ENCODE measurements at regions not wholly inside any gene's neighbourhood (a gene's known extent, or its start where the extent isn't known, plus 50 kb on each side); places are given as distances from the start of the nearest gene placed in this dataset.

- no peak for TF ChIP-seq CTCF (conservative IDR thresholded peaks at IDR 0.05)
- Histone ChIP-seq H3K14ac (ENCODE audit: insufficient read depth, low read length) (no peak overlapping the region), H4K8ac (replicated peaks; ENCODE audit: insufficient read length, low read depth, low read length) (no peak overlapping the region), H3K79me1 (ENCODE audit: insufficient read depth, low read depth, low read length, poor library complexity, severe bottlenecking) (no peaks in the 10 kb centered on the region), H3K9me3 (ENCODE audit: control insufficient read depth, low read depth, low read length) (no peaks in the 10 kb centered on the region), H4K20me1 (ENCODE audit: control insufficient read depth, insufficient read depth, insufficient read length) (no peaks in the 10 kb centered on the region), H3K9ac (ENCODE audit: extremely low read depth, insufficient read length, low read length) (no peak overlapping the region), H4K5ac (ENCODE audit: insufficient read length, low read depth, low read length) (no peak overlapping the region), H2AFZ (ENCODE audit: low read length) (no peak overlapping the region), H2BK12ac (ENCODE audit: insufficient read length, low read depth, low read length) (no peak overlapping the region), H3K4me2 (ENCODE audit: insufficient read depth, insufficient read length, low read length) (no peak overlapping the region), H3K23me2 (ENCODE audit: insufficient read length, low read depth, low read length, poor library complexity, severe bottlenecking) (no peaks in the 10 kb centered on the region), H2BK120ac (ENCODE audit: low read depth, low read length, poor library complexity, severe bottlenecking) (no peak overlapping the region), H3K27me3 (ENCODE audit: insufficient read depth, low read length) (no peaks in the 10 kb centered on the region), H2AK5ac (ENCODE audit: insufficient read length, low read length) (no peak overlapping the region), H3T11ph (ENCODE audit: low read length) (no peak overlapping the region), H3K23ac (ENCODE audit: insufficient read length, low read depth, low read length) (no peak overlapping the region), H3K4me1 (ENCODE audit: insufficient read depth, low read length) (no peaks in the 10 kb centered on the region; the same call in 1 of the 2 replicates), H2BK5ac (ENCODE audit: insufficient read length, low read length) (no peak overlapping the region), H3K27ac (ENCODE audit: insufficient read length, low read depth, low read length) (no peak overlapping the region), H3K4ac (ENCODE audit: low read depth, low read length) (no peak overlapping the region), H2BK15ac (ENCODE audit: low read depth, low read length) (no peak overlapping the region), H3K56ac (ENCODE audit: insufficient read length, low read depth, low read length) (no peak overlapping the region), H3K79me2 (ENCODE audit: insufficient read depth, low read length) (no peaks in the 10 kb centered on the region), H2BK20ac (ENCODE audit: low read depth, low read length, poor library complexity, severe bottlenecking) (no peak overlapping the region), H3K18ac (ENCODE audit: insufficient read length, low read depth, low read length) (no peak overlapping the region), H4K91ac (ENCODE audit: insufficient read length, low read depth, low read length) (no peak overlapping the region)
- Mint-ChIP-seq H3K4me3 (no peak overlapping the region), H3K4me1 (peaks cover 20 to 26% of the 10 kb centered on the region in 2 experiments), H3K27me3 (ENCODE audit: low read depth) (no peaks in the 10 kb centered on the region; the same call in 1 of the 2 replicates), H3K27ac (no peak overlapping the region), H3K9me3 (peaks cover 5 to 13% of the 10 kb centered on the region in 2 experiments; a peak in 4 of 5 replicates), H3K36me3 (ENCODE audit: insufficient read depth in 1 of 3, low read depth in 3 of 3) (peaks cover 6 to 26% (median 8%) of the 10 kb centered on the region in 3 experiments; a peak in 4 of 7 replicates)
- peak; percentile 36 for DNase-seq
- 100% methylated on average over 1 of the region's 5 CpGs for WGBS (ENCODE audit: extremely low coverage, insufficient read length, low lambda C conversion rate)
Observed at GRCh38 chr12:126447346-126447745, 1382.1 kb downstream of the AACS start.

All from H9 (cell line).